ENCODE measurements at regions not wholly inside any gene's neighbourhood (a gene's known extent, or its start where the extent isn't known, plus 50 kb on each side); places are given as distances from the start of the nearest gene placed in this dataset.

DNA sequence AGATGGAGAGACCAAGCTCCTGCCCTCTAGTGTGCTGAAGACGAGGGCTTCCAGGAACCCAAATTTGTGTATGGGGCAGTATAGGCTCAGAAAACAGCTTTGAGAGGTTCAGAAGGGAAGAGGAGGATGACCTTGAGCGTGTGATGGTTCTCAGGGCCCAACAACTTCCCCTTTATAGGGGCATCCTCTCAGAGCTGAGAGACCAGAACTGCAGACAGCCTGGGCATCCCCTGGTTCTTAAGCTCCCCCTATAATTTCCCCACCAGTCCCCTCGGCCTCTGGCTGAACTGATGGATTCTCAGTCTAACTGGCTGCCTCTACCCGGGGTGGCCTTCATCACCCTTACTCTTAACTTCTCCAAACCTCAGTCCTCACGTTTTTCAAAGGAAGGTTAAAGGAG, 167.5 kb downstream of the URI1 start:
- H3K9me2 ChIP-seq (replicated peaks; ENCODE audit: control insufficient read depth, low read length), result no peaks in the 10 kb centered on the region
- H3K4me1 ChIP-seq (ENCODE audit: control insufficient read depth, low read length), result no peaks in the 10 kb centered on the region
- H3K27me3 ChIP-seq (ENCODE audit: control insufficient read depth, low read length), result no peaks in the 10 kb centered on the region

DNA sequence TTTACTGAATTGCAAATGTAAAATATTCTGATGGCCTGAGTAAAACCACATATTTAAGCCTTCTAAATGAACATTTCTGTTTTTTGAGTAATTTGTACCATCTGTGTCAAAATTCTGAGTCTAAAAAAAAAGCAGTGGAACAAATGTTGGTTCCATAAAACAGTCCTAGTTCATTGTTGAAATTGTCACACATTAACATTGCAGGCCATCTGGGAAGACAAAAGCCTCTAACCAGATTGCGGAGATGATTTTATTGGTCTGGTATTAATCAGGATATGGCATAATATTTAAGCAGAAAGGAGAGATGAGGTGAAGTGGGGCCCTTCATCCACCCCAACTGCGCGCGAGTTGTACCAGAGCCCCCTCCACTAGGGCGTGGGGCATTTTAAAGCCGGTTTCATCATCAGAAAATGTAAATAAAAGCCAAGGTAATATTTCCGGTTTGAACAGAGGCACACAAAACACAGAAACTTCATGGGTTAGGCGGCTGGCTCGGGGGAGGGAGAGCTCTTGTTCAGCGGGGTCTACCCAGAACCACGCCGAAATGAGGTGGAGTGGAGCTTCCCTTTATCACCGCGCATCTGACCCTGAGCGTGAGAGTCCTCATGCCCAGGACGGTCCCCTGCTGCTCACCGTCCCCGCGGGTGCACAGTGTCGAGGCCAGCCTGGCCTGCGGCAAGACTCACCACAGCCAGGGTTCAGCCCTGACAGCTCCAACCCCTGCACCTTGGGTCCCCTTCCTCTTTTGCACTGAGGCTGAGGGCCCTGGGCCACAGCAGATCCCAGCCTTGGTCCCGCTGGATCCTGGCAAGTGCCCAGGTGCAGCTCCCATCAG, 169.2 kb downstream of the URI1 start:
- Histone ChIP-seq H3K4me3 (ENCODE audit: low read length) (no peak overlapping the region), H3K9me2 (replicated peaks; ENCODE audit: control insufficient read depth, low read length) (no peaks in the 10 kb centered on the region), H3K36me3 (ENCODE audit: control insufficient read depth, low read length) (no peaks in the 10 kb centered on the region), H3K9me3 (ENCODE audit: control insufficient read depth, insufficient read depth, low read length) (no peaks in the 10 kb centered on the region), H4K20me1 (ENCODE audit: control insufficient read depth, insufficient read depth, low read depth, low read length) (no peaks in the 10 kb centered on the region), H3K27ac (ENCODE audit: low read depth, low read length) (no peak overlapping the region), H3K79me2 (ENCODE audit: control insufficient read depth, low read length) (no peaks in the 10 kb centered on the region), H3F3A (ENCODE audit: control insufficient read depth, insufficient read depth) (no peaks in the 10 kb centered on the region), H3K4me2 (ENCODE audit: low read length) (no peak overlapping the region), H3K4me1 (ENCODE audit: control insufficient read depth, low read length) (no peaks in the 10 kb centered on the region), H3K27me3 (ENCODE audit: control insufficient read depth, low read length) (no peaks in the 10 kb centered on the region)
- TF ChIP-seq EZH2phosphoT487 (IDR thresholded peaks at IDR 0.05; ENCODE audit: borderline replicate concordance, low read length), result no peak
- TF ChIP-seq CTCF (IDR thresholded peaks at IDR 0.05; ENCODE audit: low read depth, low read length, poor library complexity, severe bottlenecking), result no peak

More for the DNA sequence above, 167.5 kb downstream of the URI1 start:
- Histone ChIP-seq H3K36me3 (ENCODE audit: control insufficient read depth, low read length) (no peaks in the 10 kb centered on the region), H3K9me3 (ENCODE audit: control insufficient read depth, insufficient read depth, low read length) (no peaks in the 10 kb centered on the region), H3K4me2 (ENCODE audit: low read length) (no peak overlapping the region), H3F3A (ENCODE audit: control insufficient read depth, insufficient read depth) (no peaks in the 10 kb centered on the region), H3K4me3 (ENCODE audit: low read length) (no peak overlapping the region), H4K20me1 (ENCODE audit: control insufficient read depth, insufficient read depth, low read depth, low read length) (no peaks in the 10 kb centered on the region), H3K79me2 (ENCODE audit: control insufficient read depth, low read length) (no peaks in the 10 kb centered on the region), H3K27ac (ENCODE audit: low read depth, low read length) (no peak overlapping the region)
- no peak for TF ChIP-seq EZH2phosphoT487 (IDR thresholded peaks at IDR 0.05; ENCODE audit: borderline replicate concordance, low read length)
- TF ChIP-seq CTCF (IDR thresholded peaks at IDR 0.05; ENCODE audit: low read depth, low read length, poor library complexity, severe bottlenecking), result no peak

DNA sequence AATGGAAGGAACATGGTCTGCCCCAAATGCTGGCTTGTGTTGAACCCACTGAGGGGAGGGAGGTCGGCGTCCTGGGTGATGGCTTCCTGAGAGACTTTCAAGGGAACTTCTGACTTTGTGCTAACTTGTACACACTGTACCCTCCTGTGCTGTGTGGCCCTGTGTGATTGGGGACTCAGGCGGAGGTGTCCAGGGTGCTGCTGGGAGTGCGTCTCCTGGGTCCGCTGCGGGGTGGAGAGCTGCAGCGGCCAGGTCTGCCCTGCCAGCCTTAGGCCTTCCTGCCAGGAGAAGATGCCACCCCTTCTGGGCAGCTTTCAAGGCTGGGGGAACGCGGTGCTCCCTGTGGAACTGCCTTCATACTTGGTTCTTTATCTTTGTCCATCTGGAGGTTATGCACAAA, 170.1 kb downstream of the URI1 start:
- no peak overlapping the region for H3K4me2 ChIP-seq (ENCODE audit: low read length)
- H3F3A ChIP-seq (ENCODE audit: control insufficient read depth, insufficient read depth), result no peaks in the 10 kb centered on the region
- H3K4me3 ChIP-seq (ENCODE audit: low read length), result no peak overlapping the region
- H3K27me3 ChIP-seq (ENCODE audit: control insufficient read depth, low read length), result no peaks in the 10 kb centered on the region
- H3K36me3 ChIP-seq (ENCODE audit: control insufficient read depth, low read length), result no peaks in the 10 kb centered on the region
- TF ChIP-seq EZH2phosphoT487 (IDR thresholded peaks at IDR 0.05; ENCODE audit: borderline replicate concordance, low read length) (no peak), CTCF (IDR thresholded peaks at IDR 0.05; ENCODE audit: low read depth, low read length, poor library complexity, severe bottlenecking) (no peak)
- no peaks in the 10 kb centered on the region for H3K9me2 ChIP-seq (replicated peaks; ENCODE audit: control insufficient read depth, low read length)
- no peaks in the 10 kb centered on the region for H4K20me1 ChIP-seq (ENCODE audit: control insufficient read depth, insufficient read depth, low read depth, low read length)
- H3K4me1 ChIP-seq (ENCODE audit: control insufficient read depth, low read length), result no peaks in the 10 kb centered on the region
- H3K9me3 ChIP-seq (ENCODE audit: control insufficient read depth, insufficient read depth, low read length), result no peaks in the 10 kb centered on the region
- H3K27ac ChIP-seq (ENCODE audit: low read depth, low read length), result no peak overlapping the region
- H3K79me2 ChIP-seq (ENCODE audit: control insufficient read depth, low read length), result no peaks in the 10 kb centered on the region

Data from DOHH2 (cell line).